Head of caudate nucleus (tissue), 42 donors: ENCODE measurements at regions not wholly inside any gene's neighbourhood (a gene's known extent, or its start where the extent isn't known, plus 50 kb on each side); places are given as distances from the start of the nearest gene placed in this dataset.
A peak's percentile ranks its signal among the peaks of the same experiment; 100 is the strongest.

Experiments used
- DNase-seq, 42 donors: peaks; one replicate each; pipeline versions ENCODE4 v3.0.0 to v3.0.0-alpha.2; 2020 to 2021; ENCODE audit warnings: mixed read lengths in 7 of 42
- intact Hi-C: fragments of 100-400 bp; cut with DNase I; formaldehyde crosslinking; loops from one replicate; pipeline ENCODE4 v1.15.0; 2022

- DNase-seq, result no peak
- intact Hi-C loops, result no loop called here
These were observed 351.4 kb upstream of the FTMT start for GRCh38 chr5:121500310-121500709.

GRCh38 chr5:121503111-121503840, 348.4 kb upstream of the FTMT start:
- peak in 41 of 42 donors; percentile 1 to 78 (median 23) for DNase-seq
- intact Hi-C loops, result no loop called here

- no peak for DNase-seq
- intact Hi-C loops, result no loop called here
These were observed 334.7 kb upstream of the FTMT start for GRCh38 chr5:121516997-121517396.

- intact Hi-C loops, result no loop called here
- DNase-seq, result no peak
These were observed 326.0 kb upstream of the FTMT start for GRCh38 chr5:121525706-121526105.

- intact Hi-C loops, result no loop called here
These were observed 324.8 kb upstream of the FTMT start for GRCh38 chr5:121526908-121527307.

GRCh38 chr5:121533814-121534213, 317.9 kb upstream of the FTMT start:
- intact Hi-C loops, result no loop called here
- DNase-seq, result no peak

More at GRCh38 chr5:121526908-121527307, 324.8 kb upstream of the FTMT start:
- DNase-seq, result no peak

GRCh38 chr5:121550989-121551388, 300.7 kb upstream of the FTMT start:
- intact Hi-C loops, result no loop called here
- no peak for DNase-seq

GRCh38 chr5:121559832-121560231, 291.9 kb upstream of the FTMT start:
- intact Hi-C loops, result no loop called here
- no peak for DNase-seq

- intact Hi-C loops, result no loop called here
- DNase-seq, result no peak
These were observed 279.6 kb upstream of the FTMT start for GRCh38 chr5:121572061-121572460.

- intact Hi-C loops, result no loop called here
- no peak for DNase-seq
These were observed 277.8 kb upstream of the FTMT start for GRCh38 chr5:121573721-121574382.

- no peak for DNase-seq
- intact Hi-C loops, result no loop called here
These were observed 270.1 kb upstream of the FTMT start for GRCh38 chr5:121581588-121581987.

GRCh38 chr5:121596882-121597281, 254.8 kb upstream of the FTMT start:
- intact Hi-C loops, result no loop called here
- DNase-seq, result no peak

- no peak for DNase-seq
- intact Hi-C loops, result no loop called here
These were observed 242.9 kb upstream of the FTMT start for GRCh38 chr5:121608826-121609225.

- intact Hi-C loops, result no loop called here
- DNase-seq, result no peak
These were observed 227.6 kb upstream of the FTMT start for GRCh38 chr5:121624035-121624434.

- no peak for DNase-seq
- intact Hi-C loops, result no loop called here
These were observed 222.9 kb upstream of the FTMT start for GRCh38 chr5:121628783-121629182.

GRCh38 chr5:121630402-121630801, 221.3 kb upstream of the FTMT start:
- intact Hi-C loops, result no loop called here
- DNase-seq, result peak in 1 of 42 donors; percentile 10

- intact Hi-C loops, result no loop called here
- DNase-seq, result peak in 10 of 42 donors; percentile 7 to 68 (median 25)
These were observed 216.7 kb upstream of the FTMT start for GRCh38 chr5:121634946-121635345.

- intact Hi-C loops, result no loop called here
These were observed 213.6 kb upstream of the FTMT start for GRCh38 chr5:121638126-121638525.

GRCh38 chr5:121640298-121640697, 211.4 kb upstream of the FTMT start:
- intact Hi-C loops, result no loop called here
- DNase-seq, result no peak

More at GRCh38 chr5:121638126-121638525, 213.6 kb upstream of the FTMT start:
- DNase-seq, result no peak

- no peak for DNase-seq
- intact Hi-C loops, result no loop called here
These were observed 193.5 kb upstream of the FTMT start for GRCh38 chr5:121658221-121658620.

GRCh38 chr5:121660142-121660541, 191.5 kb upstream of the FTMT start:
- DNase-seq, result no peak
- intact Hi-C loops, result no loop called here
